Kidney tubule cell (primary cell): ENCODE measurements at regions not wholly inside any gene's neighbourhood (a gene's known extent, or its start where the extent isn't known, plus 50 kb on each side); places are given as distances from the start of the nearest gene placed in this dataset.
"Not testable (repeated sequence)": the region's sequence is repeated elsewhere in the genome, so short reads cannot be mapped to it uniquely, and the experiment has no call there.

Source experiments
- DNase-seq: peaks from one replicate; pipeline ENCODE4 v3.0.0-alpha.2; 2018; ENCODE audit warnings: low spot score

DNA sequence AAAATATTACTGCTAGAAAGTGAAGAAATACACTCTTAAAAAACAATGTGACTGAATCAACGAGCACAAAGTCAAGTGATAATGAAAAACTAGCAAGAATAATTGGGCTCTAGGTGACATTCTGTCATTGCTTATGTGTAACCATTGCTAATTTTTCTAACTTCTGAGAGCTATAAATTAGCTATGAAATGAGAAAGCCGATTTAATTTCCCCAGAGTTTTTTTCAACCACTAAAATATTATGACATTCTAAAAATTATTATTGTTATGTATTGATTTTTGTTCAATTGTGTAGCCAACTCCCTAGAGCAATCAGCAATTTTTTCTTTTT, 458.6 kb upstream of the ATXN8OS start:
- no peak for DNase-seq

DNA sequence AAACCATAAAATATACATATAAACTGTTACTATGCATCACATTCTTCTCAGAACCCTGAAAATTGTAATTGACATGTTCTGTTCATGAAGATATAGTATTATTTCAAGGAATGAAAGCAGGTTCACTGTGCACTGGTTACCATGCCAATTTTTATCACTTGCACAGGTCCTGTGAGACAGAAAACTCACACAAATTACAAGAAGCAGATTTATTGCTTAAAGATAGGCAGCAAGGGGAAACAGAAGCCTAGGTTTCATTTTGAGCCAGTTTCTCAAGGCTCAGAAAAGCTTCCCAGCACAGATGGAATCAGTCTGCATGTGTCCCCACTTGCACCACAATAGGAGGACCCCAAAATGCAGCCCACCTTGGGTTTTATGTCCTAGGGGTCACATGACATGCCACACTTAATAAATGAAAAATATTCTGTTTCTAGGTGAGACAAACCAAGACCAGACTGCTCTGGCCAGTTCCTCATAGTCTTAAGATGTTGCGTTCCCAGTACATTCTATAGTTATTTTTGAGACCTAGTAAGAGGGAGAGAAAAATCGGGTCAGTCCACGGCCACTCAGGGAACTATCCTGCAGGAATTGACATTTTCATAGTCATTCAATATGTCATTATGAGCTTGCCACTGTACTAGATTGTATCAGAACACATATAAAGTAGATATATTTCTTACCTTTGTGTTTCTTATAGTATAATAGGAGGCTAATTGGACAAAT, 459.1 kb upstream of the ATXN8OS start:
- no peak for DNase-seq

DNA sequence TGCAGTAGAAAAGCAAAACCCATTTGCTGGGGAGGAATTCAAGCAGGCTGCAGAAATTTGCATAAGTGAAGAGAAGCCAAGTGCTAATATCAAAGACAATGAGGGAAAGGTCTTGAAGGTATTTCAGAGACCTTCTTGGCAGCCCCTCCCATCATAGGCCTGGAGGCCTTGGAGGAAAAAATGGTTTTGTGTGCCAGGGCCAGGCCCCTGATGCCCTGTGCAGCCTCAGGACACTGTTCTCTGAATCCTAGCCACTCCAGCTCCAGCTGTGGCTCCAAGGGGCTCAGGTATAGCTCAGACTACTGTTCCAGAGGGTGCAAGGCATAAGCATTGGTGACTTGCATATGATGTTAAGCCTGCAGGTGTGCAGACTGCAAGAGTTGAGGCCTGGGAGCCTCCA, 463.2 kb upstream of the ATXN8OS start:
- no peak for DNase-seq

DNA sequence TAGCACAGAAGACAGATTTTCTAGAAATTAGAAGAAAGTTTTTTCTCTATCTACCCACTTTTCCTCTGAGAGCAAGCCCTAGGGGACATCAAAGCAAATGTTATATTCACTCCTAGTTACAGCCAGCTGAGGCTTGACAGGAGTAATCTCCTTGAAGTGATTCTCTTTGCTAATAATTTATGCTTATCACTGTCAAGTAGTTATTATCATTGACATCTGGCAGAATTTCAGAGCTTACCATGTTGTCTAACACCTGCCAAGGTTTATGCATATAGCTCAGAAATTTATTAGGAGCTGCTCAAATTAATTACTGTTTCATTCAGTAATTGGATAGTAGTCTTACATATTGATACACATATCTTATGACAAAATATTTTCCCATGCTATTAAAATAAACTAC, 465.9 kb upstream of the ATXN8OS start:
- no peak for DNase-seq

DNA sequence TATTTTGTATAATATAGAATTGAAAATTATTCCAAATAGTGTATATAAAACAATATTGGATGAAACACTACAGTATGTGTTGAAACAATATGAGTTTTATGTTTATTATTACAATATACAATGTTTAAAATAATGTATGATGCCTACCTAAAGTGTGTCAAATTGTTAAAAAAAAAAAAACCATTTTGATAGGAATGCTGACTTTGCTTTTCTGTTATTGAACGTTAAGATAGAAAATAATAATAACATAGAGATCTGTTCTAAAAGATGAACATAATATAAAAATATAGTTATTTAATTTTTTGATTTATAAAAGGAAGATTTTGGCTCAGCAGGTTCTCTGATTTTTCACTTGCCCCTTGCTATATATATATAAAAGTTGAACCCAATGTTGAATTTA, 474.6 kb upstream of the ATXN8OS start:
- no peak for DNase-seq

DNA sequence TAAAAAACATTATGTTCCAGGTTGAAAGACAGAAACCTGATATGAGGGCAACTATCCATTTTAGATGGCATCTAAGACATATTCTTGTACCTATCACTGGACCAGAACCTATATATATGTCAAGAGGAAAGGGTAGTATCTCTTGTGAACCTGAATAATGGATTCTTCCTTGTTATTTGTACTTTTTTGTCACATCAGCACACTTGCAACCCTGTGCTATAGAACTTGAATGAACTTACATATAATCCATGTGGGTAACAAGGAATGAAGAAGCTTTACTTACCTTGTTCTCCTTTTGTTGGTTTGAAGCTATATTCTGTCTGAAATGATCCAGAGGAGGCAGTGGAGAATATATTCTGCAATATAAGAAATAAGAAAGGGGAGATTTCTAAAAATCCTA, 483.7 kb upstream of the ATXN8OS start:
- DNase-seq, result no peak

DNA sequence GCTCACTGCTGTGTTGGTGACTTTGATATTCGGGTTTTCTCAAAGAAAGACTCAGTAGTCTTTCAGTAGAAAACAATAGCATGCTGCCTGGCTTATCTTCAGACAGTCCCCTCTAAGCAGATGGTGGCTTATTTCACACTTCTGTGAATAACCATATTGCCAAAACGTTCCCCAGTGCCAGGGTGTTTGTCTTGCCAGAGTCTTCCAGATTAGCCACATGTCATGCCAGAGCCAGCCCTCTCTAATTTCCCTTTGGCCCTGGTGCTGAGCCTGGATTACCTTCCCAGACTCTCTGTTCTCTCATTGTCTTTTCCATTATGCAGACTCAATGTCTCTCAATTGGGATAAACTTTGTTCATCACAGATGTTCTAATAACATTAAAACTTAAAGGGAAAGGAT, 488.0 kb upstream of the ATXN8OS start:
- DNase-seq, result no peak

DNA sequence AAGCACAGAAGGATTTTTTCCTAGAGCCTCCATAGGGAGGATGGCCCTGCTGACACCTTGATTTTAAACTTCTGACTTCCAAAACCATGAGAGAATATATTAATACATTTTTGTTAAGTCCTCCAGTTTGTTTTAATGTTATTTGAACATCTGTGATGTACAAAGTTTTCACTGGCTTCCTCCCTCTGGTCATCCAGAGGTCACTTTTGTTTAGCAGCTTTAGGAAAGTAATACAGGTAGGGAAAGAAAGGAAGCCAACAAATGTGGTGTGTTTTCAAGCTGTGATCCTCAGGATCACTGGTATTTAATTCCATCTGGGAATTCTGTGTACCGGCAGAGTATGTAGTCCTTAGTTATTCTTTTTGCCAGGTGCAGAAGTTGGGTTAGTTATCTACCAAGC, 488.8 kb upstream of the ATXN8OS start:
- no peak for DNase-seq

DNA sequence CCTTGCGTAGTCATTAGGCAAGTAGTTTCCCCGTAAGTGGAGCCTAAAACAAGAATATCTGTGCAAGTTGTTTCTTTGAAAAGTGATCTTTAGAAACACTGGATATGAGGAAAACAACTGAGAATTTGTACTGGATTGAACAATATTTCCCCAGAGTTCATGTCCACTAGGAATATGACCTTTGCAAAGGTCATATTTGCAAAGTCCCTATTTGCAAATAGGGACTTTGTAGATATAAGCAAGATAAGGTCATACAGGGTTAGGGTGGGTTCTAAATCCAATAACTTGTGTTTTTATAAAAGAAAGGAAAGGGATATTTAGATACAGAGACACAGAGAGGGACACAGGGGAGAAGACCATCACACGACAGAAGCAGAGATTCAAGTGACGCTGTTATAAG, 489.2 kb upstream of the ATXN8OS start:
- DNase-seq, result no peak

DNA sequence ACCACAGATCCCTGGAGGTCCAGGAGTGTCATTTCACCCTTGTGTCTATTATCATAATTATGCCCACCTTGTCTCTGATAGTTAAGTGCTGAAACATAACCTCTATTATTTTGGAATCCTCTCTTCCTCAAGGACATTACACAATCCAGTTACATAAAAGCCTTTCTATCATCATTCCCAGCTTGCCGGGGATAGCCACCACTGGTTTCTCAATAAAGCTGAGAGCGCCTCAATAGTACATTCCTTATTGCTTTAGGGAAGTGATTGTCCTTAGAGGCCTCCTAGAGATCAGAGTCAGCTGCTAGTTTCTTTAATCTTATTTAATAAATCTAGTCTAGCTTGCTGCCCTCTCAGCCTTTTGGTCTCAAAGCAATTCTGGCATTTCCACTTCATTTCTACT, 490.0 kb upstream of the ATXN8OS start:
- no peak for DNase-seq

DNA sequence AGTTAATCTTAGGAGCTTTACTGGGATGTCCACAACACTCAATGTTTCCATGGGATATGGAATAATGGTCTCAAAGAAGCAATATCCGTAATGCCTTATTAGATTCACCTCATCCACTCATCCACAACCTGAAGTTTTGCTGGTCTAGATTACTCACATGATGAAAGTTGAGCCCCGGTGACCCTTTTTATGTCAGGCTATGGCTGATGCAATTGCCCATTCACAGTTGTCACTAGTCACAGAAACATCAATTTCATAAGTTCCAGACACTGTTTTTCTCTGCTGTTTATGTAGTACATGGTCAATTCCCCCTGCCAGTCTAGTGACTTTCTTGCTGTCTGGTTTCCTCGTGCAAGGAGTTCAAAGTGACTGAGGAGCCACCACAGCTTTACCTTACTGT, 491.2 kb upstream of the ATXN8OS start:
- DNase-seq, result no peak

DNA sequence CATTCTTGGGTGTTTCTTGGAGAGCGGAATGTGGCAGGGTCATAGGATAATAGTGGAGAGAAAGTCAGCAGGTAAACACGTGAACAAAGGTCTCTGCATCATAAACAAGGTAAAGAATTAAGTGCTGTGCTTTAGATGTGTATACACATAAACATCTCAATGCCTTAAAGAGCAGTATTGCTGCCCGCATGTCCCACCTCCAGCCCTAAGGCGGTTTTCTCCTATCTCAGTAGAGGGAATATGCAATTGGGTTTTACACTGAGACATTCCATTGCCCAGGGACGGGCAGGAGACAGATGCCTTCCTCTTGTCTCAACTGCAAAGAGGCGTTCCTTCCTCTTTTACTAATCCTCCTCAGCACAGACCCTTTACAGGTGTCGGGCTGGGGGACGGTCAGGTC, 492.6 kb upstream of the ATXN8OS start:
- DNase-seq, result not testable (repeated sequence)

DNA sequence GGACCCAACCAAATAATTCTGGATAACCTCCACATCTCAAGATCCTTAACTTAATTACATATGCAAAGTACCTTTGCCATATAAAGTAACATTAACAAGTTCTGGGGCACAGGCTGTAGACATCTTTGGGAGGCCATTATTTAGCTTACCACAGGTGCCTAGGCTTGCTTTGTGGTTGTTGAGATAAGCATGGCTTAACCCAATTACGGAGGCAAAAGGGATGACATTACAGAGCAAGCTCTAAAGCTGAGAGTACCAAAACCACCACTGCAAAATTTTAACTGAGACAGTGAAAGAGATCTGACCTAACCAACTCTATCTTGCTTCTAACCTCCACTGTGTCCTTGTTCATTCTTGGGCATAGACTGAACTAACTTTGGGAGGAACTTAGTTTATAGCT, 502.9 kb upstream of the ATXN8OS start:
- no peak for DNase-seq

DNA sequence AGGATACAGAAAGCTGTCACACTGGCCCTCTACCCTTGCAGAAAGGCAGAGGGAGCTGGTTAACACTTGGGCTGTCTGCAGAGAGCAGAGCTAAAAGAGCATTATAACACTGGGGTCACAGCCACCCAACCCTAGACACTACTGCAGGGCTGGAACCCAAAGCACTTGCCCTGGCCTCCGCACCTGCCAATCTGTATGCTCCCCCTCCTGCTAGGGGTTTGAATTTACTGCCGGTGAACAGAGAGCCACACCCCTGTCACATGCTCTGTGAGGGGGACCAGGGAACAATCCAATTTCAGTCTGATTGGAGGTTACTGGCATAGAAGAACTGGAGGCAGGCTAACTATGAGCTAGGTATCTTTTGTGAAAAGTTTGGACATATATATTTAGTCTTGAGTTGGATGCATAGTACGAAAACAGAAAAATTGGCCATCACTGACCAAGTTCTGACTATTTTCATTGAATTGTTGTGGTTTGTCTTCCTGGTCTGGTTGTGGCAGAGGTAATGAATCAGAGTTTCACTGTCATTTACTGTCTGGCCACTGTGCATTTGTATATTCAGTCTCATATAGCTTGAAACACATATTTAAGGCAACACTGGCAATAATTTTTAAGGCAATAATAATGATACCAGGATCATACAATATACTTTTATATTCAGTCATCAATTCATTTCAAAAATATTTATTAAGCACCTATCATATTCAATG, 504.3 kb upstream of the ATXN8OS start:
- peak; percentile 57 for DNase-seq

DNA sequence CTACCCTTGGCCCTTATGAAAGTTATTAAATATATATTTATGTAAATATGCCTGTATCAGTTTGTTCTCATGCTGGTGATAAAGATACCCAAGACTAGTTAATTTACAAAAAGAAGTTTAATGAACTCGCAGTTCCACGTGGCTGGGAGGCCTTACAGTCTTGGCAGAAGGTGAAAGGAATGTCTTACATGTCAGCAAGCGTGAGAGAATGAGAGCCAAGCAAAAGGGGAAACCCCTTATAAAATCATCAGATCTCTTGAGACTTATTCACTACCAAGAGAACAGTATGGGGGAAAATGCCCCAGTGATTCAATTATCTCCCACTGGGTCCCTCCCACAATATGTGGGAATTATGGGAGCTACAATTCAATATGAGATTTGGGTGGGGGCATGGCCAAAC, 506.0 kb upstream of the ATXN8OS start:
- DNase-seq, result peak; percentile 84

DNA sequence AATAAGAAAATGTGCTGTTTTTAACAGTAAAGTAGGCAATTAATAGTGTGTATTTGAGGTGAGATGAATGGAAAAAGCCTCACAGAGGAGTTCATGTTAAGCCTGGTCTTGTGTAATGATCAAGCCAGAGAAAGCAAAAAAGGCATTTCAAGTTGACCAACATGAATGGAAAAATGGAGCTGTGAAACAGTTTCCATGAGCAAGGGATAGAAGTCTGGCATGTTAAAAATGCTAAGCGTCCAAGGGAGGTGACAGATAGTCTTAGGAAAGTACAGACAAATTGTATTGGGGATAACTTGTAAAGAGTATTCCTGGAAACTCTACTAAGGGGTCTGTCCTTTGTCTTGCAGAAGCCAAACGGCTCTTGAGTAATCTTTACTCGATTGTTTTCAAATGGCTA, 506.8 kb upstream of the ATXN8OS start:
- DNase-seq, result peak; percentile 16

DNA sequence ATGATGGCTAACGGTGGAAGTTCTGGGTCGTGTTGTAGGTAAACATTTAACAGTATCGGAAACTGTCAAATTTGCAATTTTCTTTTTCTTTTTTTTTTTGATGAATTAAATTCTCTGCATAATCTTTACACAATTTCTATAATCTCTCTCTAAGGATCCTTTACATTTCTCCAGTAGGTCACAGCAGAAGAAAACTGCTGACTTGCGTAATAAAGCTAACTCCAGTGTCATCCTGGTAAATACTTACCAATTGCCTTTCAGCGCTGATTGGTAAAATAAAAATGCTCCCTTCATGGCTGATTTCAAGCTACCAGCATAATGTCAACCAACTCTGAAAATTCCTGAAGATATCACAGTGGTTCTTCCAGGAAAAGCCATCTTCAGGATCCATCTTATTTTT, 510.5 kb upstream of the ATXN8OS start:
- DNase-seq, result no peak

DNA sequence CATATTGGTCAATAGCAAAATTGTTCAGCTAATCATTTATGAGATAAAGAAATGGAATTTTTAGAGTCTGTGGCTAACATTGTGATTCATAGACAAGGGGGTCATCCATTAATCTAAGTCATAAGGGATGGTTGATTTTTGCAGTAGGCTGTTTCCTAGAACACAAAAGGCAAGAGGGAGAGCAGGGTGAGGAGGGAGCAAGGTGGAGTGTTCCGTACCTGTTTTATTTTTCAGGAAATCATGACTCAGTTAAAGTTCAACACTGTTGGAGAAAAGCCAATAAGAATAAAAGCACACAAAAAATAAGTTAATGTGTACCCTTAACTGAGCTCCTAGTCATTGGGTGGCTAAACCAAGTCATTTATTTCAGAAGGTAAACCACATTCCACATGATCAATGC, 512.4 kb upstream of the ATXN8OS start:
- DNase-seq, result peak; percentile 97

DNA sequence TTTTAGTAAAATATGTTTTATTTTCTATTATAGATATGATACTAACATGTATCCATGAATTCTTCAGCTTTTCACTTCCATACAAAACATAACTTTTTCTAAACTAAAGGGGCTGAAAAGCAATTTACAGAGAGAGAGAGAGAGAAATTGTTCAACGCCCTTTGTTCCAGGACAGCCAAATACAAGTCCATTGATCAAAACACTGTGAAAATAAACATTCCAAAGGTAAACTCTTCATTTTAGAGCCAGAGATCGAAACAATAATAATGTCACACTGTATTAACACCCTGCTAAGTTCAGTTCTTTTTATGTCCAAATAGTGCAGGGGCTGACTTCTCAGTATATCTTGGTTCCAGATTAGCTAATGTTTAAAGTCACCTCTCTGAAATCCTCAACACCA, 516.2 kb upstream of the ATXN8OS start:
- DNase-seq, result no peak

DNA sequence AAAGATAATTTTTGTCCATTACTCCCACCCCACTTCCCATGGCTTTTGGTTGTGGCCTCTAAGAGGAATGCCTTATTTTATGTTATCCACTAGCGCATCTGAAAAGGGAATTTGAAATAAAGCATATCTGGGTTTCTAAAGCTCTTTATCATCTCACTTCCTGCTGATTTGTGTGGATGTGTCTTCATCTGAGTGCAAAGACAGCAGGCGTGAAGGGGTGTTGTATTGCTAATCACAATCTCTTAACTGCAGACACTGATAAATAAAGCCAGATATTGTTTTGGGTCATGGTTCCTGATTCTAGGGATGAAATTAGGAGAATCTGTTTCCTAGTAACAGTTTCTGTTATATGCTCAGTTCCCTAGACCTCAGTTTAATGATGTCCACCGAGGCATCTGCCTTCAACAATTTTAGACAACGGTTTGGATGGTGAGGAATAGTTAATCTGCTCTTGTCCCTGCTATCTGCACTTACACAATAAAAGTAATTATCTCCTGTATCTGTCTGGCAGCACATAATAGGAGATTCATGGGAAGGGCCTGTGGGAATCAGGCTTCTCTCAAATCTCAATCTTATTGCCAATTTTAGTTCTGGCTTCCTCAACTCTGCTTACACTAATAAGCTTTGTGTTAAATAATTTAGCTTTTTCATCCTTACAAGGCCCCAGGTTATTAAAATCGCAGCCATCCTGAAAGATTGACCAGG, 517.9 kb upstream of the ATXN8OS start:
- no peak for DNase-seq

DNA sequence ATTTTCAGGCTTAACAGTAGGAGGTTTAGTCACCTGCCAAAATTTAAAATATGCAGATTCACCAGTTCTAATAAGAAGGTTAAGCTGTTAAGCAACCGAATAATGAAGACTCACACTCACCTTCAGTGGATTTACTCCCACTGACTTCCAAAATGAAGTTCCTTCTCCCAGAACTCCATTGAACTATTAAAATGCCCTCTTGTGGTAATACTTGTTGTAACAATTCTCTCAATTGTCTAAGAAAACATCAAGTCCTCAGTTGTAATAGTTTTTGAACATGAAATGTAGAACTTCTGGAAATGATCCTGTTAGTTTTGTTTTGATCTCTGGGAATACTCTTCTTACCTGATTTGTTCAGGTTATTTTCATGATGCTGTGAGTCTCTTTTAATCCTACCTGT, 522.0 kb upstream of the ATXN8OS start:
- DNase-seq, result no peak

DNA sequence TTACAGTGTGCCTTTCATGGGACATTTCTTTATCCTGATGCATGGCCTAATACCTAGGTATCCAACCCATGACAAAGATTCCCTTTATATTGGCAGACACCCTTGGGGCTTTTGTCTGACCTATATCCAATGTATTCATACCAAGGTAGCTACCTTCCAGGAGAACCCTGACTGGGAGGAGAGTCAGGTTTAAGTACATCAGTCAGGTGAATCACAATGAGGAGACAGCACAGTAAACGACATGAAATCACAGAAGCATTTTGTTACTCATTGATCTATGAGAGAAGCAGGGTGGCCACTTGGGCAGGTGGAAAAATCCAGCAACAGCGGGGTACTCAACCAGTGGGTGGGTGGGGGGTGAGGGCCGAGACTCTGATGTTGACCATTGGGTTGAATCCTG, 527.4 kb upstream of the ATXN8OS start:
- peak; percentile 79 for DNase-seq

DNA sequence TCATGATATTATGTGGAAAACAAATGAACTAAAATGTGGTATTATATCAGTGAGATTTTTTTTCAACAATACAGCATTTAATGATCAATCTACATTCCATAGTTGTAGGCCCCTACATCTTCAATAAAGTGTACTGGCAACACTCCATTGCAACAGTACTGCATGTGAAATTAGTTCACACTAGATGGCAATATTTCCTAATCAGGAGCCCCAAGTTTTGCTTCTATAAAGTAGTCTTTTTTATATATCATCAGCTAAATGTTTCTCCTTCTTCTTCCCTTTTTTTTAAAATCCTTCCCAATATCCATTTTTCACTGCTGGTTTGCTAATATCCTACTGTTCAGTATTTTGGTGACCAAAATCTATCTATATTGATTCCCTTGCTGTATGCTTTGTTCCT, 528.3 kb upstream of the ATXN8OS start:
- peak; percentile 44 for DNase-seq
